RPMI8226 (cell line): ENCODE measurements at regions not wholly inside any gene's neighbourhood (a gene's known extent, or its start where the extent isn't known, plus 50 kb on each side); places are given as distances from the start of the nearest gene placed in this dataset.

Experiments
- DNase-seq: peaks from one replicate; pipeline ENCODE4 v3.0.0-alpha.2; 2015

DNA sequence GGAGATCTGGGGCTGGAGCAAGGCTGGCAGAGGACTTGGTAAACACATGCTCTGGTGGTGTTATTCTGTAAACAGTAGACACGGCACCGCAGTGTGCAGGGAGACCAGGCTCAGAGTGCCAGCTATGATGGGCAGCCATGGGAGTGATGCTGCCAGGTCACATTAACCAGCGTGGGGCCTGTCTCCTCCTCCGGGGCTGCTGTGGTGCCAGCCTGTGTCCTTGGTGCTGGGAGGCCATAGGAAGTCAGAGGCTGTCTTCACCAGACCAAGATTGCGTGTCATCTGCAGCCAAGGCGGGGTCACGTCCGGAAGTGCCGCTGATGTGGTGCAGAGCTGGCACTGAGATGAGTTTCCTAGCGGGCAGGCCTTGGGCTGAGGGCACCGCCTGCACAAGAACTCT lies 236.0 kb downstream of the GLRX3 start:
- DNase-seq, result no peak

DNA sequence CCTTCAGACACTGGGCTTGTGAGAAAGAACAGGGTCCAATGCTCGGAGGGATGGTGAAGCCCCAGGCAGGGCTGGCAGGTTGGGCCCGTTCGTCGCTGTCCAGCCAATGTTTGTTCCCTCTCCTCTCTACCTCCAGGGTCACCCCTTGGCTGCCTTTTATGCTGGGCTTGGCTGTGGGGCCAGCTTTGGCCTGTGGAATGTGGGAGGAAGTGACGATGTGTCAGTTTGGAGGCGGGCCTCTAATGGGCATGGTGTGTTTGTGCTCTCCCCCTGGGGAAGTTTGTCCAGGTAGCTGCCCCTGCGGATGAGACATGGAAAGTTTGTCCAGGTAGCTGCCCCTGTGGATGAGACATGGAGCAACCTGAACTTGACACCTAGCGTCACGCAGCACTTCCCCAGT lies 236.7 kb downstream of the GLRX3 start:
- DNase-seq, result no peak

DNA sequence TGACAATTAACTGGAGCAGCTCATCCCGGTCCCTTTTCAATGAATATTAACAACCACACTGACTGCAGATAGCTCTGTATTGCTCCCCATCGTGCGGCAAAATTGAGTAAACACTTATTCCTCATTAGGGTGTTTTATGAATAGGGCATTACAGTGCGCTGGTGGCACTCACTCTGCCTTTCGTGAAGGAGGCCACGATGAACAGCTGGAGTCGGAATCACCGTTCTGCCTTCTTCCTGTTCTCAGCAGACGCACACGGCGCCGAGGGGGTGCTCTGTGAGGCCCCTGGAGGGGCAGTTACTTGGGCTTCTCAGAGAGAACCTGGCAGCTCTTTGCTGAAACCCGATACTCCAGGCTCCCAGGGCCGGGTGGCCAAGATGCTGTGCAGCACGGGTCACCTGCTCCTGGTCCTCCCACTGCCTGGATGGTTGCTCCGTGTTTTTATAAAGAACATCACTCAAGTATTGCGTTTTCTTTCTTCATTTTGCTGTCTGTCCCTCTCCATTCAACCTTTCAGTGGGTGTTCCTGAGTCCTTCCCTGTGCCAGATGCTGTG lies 241.9 kb downstream of the GLRX3 start:
- DNase-seq, result no peak

DNA sequence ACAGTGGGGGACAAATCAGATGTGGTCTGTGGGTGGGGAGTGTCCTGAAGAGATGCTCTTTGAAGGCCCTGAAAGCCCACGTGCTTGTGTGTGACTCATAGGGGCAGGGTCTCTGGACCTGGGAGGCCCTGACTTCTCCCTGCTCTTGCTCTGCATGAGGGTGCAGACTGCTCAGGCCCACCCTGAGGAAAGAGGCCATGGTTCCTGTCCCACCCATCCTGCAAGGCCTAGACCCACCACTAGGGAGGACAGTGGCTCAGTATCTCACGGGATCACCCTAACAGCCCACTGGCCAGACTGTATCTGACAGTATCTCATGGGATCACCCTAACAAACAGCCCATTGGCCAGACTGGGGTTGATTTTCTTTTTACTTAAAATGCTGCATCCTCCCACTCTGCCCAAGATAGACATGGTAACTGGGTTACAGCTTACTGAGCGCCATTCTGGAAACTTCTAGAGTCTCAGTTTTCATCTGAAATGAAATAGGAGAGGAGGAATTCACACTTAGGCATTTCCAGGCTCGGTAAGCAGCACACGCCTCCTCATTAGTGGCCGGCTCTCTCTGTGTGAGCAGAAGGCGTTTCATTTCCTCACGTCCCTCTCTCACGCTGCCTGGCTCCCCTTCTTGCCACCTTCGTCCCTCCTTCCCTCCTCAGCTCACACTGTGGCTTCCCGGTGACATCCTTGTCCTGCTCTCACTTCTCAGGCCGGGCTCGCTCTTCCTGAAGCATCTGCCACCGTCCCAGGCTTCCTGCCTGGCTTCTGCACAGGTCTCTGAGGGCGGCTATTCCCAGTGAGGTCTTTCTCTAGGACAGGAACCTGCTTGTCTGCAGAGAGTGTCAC lies 242.6 kb downstream of the GLRX3 start:
- no peak for DNase-seq

DNA sequence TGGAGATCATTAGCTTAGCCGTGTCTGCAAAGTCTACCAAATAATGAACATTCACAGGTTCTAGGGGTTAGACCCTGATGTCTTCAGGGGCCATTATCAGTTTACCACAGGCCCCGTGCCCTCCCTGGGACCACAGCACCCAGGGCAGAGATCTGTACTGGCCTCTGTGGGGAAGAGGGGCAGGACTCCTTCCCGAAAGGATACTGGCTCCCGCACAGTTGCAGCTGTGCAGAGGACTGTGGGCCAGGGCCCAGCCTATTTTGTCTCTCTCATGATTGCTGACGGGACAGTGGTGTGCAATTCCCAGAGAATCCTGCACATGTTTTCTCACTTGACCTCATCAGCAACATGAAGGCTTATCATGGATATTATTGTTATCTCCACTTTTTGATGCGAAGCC lies 243.9 kb downstream of the GLRX3 start:
- DNase-seq, result no peak

DNA sequence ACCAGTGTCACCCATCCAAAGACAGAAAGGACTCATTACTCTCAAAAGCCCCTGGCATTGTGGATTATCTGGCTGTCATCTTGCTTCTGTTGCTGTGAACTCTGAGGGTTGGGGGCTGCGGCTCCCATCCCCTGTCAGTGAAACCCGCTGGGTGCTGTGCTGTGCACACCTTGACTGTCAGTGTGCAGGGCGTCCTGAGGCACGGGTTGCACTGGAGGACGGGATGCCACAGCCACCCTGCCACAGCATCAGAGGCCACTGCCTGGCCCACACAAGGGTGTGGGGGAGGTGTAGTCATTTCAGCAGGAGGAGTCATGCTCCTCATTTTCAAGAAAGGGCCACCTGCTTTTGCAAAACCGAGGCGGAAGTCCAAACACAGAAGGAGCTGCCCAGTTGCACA lies 245.8 kb downstream of the GLRX3 start:
- no peak for DNase-seq

DNA sequence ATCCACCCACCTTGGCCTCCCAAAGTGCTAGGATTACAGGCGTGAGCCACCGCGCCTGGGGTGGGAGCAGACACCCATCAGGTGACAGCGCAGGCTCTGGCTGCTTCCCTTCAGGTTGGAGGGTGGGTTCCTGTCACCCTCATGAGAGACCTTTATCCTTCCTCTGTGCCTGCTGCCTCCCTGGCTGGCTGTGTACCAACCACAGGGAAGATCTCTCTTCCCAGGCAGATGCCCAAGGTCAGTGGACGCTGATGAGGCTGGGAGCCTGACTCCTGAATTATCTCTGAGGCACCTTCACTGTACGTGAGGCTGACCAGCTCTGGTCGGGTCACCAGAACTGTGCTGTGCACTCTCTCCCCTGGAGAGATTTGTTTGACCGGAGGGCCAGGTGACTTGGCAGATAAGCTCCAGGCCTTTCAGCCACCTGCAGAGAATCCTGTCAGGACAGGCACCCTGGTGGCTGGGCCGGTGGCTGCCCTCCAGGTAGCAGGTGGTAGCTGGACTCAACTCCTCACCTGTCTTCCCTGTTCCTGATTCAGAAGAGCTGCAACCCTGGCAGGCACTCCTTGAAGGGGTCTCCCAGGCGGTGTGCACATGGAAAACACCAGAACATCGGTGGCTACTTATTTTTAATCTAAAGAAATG lies 251.9 kb downstream of the GLRX3 start:
- DNase-seq, result no peak

DNA sequence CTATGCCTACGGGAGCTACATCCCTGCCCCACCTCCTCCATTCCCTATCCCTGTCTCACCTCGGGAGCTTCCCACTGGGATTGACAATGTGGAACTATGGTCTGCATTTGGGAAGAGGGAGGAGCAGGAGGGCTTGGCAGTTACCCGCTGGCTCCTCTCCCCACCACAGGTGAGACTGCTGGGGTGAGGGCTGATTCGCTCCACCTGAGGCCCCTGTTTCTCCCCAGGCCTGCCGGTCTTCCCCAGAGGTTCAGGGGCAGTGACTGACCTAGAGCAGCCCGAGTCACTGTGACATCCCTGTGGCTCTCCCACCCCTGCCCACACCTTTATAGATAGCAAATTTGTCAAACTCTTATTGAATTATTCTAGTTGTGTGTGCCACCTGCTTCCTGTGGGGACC lies 252.6 kb downstream of the GLRX3 start:
- DNase-seq, result no peak

DNA sequence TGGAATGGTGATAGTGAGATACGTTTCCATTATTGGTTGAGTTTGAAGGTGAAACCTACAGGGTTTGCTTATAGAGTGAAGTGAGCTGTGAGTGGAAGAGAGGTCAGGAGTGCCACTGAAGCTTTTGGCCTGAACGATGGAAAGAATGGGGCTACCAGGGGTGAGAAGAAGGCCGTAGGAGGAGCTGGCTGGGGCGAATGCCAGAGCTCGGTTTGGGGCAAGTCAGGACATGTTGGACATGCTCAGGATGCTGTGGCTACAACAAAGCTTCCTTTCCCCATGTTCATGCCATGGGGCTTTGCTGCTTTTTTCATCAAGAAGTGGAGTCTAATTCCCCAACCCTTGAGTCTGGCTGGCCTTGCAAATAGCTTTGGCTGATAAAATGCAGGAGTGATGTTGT lies 253.7 kb downstream of the GLRX3 start:
- DNase-seq, result no peak

DNA sequence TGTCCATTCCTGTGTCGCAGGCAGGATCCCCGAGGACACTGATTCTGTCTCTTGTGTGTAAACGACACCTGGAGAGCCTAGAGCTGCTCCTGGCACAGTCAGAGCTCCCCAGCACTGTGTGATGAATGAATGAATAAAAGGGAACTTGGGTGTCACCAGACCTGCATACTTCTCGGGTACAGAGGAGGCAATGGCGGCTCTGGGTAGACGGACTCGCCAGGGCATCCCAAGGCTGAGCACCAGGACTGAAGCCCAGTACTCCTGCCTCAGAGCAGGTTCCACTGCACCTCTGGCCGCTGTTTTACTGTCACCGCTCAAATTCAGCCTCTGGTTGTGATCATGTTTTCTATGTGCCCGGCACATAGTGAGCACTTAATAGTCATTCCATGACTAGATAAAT lies 255.8 kb downstream of the GLRX3 start:
- DNase-seq, result no peak

DNA sequence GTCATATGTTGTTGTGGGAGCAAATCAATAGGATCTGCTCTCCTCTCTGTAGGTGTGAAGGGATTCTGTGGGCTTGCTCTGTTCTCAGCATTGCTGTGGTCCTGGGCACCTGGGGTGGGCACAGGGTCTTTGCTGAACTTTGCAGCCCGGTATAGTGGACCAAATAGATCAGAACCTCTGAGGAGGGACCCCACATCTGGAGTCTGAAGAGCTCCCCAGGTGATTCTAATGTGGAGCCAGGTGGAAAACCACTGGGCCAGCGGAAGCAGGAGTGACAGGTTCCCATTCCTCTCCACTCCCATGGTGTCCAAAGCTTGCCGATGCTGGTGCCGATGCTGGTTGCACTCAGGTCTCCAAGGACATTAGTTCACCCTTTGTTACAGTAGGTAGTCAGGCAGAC lies 257.2 kb downstream of the GLRX3 start:
- DNase-seq, result no peak

DNA sequence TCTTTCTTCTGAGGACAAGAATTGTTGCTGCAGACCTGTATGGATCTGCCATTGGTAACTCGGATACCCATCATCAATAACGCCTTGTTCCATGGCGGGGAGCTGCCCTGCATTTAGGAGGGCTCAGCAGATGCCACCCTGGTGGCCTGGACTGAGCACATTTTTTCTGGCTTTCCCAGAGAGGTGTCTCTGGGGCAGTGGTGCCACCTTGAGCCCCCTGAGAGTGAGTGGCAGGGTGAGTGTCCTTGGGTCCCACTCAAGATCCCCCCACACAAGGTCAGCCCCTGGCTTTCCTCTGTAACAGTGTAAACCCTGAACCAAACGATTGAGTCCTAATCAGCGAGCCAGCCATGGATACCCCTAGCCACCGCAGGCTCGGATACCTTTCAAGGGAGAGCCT lies 258.6 kb downstream of the GLRX3 start:
- no peak for DNase-seq

DNA sequence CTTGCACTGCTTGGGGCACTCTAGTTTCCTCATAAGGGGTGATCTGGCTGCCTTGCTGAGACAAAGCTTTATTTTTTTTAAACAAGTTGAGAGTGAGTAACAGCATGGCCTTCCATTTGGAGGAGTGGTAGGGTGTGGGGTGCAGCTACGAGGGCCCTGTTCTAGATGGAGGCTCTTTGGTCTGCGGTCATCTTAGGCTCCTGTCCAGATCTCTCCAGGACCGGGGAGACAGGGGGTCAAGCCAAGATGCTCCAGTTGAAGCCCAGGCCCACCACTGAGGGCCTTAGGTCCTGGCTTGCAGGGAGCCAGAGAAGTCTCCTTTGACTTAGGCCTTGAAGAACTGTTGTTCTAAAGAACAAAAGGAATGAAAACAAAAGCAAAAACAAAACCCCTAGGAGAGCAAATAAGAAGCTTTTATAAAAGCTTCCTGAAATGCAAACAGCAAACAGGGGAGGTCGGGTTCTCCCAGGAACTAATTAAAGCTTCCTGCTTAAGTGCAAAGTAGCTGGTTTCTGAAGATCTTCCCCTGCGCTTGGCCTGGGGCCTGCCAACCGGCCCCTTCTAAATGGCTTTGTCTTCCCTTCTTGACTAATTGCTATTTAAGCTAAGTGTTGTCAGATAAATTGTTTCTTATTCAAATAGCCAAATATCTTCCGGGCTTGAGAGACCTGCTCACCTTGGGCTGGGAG lies 259.2 kb downstream of the GLRX3 start:
- DNase-seq, result no peak

DNA sequence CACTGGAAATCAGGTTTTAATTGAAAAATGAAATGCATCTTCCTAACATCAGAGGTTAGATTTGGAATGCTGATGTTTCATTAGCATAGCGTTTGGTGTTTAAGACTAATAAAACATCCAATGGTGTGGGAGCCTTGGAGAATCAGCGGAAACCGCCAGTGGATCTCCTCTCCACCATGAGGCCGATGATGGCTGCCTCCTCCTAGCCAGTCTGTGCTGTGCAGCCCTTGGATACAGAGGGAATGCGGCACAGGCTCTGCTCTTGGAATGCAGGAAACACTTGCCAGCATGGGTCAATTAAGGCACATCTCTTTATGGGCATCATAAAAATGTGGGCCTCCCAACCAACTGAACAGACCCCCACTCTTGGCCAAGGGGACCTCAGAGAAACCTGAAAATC lies 259.9 kb downstream of the GLRX3 start:
- DNase-seq, result no peak

DNA sequence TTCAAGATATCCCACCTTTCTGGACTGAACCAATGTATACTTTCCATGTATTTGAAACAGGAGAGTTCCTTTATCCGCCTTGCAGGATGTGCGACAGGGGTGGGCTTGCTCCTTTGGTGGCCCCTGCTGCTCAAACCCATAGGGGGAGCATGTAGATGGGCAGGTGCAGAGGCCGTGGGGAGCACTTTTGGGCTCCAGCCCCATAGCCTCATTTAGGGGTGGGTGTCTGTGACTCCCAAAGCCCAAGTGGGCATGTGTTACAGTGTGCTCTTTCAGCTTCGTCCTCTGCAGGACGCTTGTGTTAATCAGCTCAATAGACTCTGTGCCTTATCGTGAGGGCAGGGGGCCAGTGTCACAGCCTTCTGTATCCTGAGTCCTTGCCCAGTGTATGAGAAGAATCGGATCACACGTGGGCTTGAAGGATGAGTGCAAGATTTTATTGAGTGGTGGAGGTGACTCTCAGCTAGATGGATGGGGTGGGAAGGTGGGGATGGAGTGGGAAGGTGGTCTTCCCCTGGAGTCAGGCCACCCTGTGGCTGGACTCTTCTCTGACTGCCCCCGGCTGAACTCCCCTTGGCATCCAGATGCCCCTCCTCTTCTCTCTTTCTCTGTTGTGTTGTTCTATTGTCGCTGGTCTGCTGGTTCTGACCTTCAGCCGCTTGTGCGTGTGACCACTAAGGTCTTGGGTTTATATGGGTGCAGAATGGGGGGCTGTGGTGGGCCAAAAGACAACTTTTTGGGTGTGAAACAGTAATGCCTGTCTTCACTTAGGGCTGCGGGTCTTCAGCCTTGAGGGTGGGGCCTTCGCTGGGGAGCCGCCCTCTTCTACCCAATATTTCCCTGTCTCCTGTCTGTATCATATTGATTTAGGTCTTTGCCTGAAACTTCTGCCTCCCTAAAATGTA lies 262.2 kb downstream of the GLRX3 start:
- no peak for DNase-seq

DNA sequence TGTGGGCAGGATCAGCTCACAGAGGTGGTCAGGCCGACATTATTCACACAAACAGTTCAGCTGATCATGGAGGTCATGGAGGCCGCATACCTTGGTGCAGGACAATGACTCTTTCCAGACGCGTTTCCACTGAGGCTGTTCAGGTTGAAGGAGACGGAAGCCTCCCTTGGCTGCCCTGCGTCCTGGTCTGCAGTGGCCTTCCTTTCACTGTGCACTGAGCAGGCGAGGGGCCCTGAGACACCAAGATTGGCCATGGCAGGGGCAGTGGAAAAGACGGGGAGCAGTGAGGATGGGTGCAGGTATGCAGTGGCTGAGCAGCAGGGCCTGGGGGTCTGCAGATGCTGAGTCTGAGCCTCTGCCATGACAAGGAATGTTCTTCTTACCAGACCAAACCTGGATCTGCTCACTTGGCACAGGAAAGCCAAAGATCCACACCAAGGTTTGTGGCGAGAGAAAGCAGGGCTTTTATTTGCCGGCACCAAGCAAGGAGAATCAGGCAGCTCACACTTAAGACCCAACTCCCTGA lies 263.3 kb downstream of the GLRX3 start:
- DNase-seq, result no peak

DNA sequence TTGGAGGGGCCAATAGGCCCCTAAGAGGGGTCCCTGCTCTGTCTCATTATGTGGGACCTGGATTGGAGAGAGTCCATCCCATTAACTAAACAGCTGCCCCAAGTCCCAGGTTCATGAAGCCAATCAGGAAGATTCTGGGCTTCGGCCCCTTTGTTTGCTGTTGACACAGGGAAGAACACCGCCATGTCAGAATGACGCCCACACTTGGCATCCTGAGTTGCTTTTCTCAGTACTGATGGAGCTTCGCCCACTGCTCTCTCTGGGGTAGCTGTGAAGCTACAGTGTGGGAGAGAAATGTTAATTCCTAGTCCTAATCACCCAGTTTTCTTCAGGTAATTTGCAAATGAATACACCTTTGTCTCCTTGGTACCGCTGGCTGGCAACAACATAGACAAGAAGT lies 264.7 kb downstream of the GLRX3 start:
- DNase-seq, result no peak

DNA sequence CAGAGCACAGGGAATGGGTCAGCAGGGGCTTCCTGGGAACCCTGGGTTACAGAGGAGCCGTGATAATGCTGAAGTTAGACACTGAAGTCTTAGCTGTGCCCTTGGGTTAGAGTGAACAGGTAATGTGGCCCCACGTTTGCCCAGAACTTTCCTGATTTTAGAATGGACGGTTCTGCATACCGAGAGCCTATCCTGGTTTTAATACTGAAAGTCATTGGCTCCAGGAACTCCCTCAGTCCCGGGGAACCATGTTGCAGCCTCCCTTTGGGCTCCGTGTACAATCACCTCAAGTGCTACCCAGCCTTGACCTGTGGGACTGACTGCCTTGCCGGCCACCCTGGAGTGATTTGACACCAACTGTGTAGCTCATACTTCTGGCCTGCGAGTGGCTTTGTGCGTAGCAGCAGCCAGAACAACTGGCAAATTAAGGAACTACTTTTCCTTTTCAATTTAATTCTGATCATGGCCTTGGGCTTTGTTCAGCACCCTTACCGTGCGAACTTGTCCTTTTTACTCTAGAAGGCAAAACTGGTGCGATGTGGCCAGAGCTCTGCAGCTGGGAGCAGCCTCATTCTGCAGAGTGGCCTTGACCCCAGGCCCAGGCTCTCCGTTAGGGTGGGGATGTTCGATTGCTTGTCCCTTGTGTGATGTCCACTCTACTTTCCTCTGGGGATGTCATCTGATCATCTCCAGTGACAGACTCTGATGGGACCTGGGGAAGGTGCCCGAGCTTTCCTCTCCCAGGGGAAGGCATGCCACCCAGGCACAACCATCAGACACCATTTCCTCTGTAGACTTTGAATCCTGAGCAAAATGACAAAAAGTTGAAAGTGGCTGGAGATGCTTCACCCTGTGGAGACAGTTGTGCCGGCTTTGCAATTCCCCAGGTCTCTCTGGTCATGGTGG lies 265.9 kb downstream of the GLRX3 start:
- no peak for DNase-seq

DNA sequence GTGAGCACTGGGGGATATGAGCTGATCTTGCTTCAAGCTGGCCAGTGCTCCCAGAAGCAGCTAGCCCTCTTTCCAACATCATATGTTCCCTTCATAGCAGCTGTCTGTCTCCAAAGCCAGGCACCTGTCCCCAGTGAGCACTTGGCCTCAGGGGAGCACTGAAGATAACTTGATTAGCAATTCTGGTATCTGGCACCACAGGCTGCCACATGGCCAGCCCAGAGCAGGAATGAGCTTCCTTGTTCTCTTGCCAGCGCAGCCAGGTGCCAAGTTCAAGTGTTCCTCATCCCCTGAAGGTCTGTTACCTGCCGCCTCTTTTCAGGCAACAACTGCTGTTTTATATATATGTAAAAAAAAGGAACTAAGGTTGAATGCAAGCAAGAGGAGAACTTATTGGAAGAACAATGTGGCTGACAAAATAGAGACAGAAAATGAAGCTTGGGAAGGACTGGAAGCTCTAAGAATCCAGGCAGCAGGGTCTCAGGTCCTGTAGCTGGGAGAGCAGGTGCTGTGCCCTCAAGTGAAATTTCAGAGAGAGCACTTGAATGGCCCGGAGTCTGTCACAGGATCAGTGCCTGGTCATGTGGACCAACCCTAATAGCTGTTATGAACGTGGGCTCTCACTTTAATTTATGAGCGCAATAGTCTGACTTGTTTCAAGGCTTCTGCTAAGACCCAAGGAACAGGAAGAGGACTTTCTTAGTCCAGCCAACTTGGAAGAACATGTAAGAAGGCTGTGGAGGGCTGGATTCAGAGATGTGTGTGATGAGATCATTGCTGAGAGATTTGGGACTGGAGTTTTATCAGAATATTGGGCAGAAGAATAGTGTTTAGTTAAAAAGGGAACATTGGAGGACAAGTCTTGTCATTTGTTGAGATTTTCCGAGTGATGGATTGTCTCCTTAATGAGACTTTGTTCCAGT lies 267.2 kb downstream of the GLRX3 start:
- DNase-seq, result no peak

DNA sequence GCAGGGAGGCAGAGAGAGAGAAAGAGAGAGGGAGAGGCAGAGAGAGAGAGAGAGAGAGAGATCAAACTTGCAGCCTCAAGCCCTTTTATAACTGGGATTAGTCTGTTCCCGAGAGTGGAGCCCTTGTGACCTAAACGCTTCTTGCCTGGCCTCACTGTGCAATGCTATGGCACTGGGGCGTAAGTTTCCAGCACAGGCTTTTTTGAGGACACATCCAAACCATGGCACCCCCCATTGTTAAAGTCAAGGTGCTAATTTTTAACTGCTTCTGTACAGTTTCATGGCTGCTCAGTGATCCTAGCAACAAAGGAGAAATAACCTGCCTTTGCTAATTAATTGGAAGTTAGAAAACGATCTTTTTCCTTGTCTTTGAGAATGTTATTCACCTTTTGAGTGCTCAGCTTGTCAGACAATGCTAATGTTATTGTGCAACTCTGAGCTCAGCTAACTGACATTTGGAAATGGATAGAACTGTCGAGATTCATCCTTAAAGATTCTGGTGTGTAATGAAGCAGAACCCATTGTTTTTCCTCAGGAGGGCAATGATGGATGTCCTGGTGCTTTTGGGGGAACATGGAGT lies 268.4 kb downstream of the GLRX3 start:
- no peak for DNase-seq
